Trophoblast cell (in vitro differentiated cells and primary cell): ENCODE measurements at regions not wholly inside any gene's neighbourhood (a gene's known extent, or its start where the extent isn't known, plus 50 kb on each side); places are given as distances from the start of the nearest gene placed in this dataset.
"Not testable (repeated sequence)": the region's sequence is repeated elsewhere in the genome, so short reads cannot be mapped to it uniquely, and the experiment has no call there.

Source experiments
- DNase-seq, 2 donors: peaks; one replicate each; pipeline ENCODE4 v3.0.0-alpha.2; 2016
- H2AFZ ChIP-seq: 2 replicates; pipeline ENCODE4 v1.6.1; 2013; ENCODE audit warnings: low read length, moderate library complexity, mild to moderate bottlenecking; ENCODE audit not compliant: insufficient read depth, poor library complexity
- H2AK5ac ChIP-seq: 2 replicates; pipeline ENCODE4 v1.6.1; 2013; ENCODE audit warnings: mild to moderate bottlenecking, low read length
- H2BK120ac ChIP-seq: 2 replicates; pipeline ENCODE4 v1.6.1; 2013; ENCODE audit warnings: low read length, mild to moderate bottlenecking, moderate library complexity; ENCODE audit not compliant: insufficient read depth, poor library complexity
- H2BK12ac ChIP-seq: 2 replicates; pipeline ENCODE4 v1.6.1; 2013; ENCODE audit warnings: mild to moderate bottlenecking, low read length, moderate library complexity
- H2BK5ac ChIP-seq: 2 replicates; pipeline ENCODE4 v1.6.1; 2013; ENCODE audit warnings: low read length, low read depth, moderate library complexity, mild to moderate bottlenecking; ENCODE audit not compliant: poor library complexity
- H3K14ac ChIP-seq: 2 replicates; pipeline ENCODE4 v1.6.1; 2013; ENCODE audit warnings: mild to moderate bottlenecking, low read length
- H3K18ac ChIP-seq: 2 replicates; pipeline ENCODE4 v1.6.1; 2013; ENCODE audit warnings: mild to moderate bottlenecking, low read length
- H3K23ac ChIP-seq: 2 replicates; pipeline ENCODE4 v1.6.1; 2013; ENCODE audit warnings: low read length
- H3K27ac ChIP-seq: 2 replicates; pipeline ENCODE4 v1.5.1; 2013; ENCODE audit warnings: low read depth, mild to moderate bottlenecking, inconsistent platforms, low read length, moderate library complexity
- H3K27me3 ChIP-seq: 2 replicates; pipeline ENCODE4 v1.6.1; 2013; ENCODE audit warnings: inconsistent platforms, mild to moderate bottlenecking, low read length, moderate library complexity; ENCODE audit not compliant: insufficient read depth
- H3K36me3 ChIP-seq, 2 experiments: 1 replicate in 1 of 2; 2 replicates in 1 of 2; pipeline ENCODE4 v1.6.1; 2013; ENCODE audit warnings: low read length in 2 of 2, mild to moderate bottlenecking in 2 of 2, moderate library complexity in 1 of 2; ENCODE audit not compliant: insufficient read depth in 2 of 2, control insufficient read depth in 1 of 2
- H3K4ac ChIP-seq: 2 replicates; pipeline ENCODE4 v1.6.1; 2013; ENCODE audit warnings: low read depth, mild to moderate bottlenecking, low read length, moderate library complexity
- H3K4me1 ChIP-seq, 2 experiments: 1 replicate in 1 of 2; 2 replicates in 1 of 2; pipeline ENCODE4 v1.6.1; 2013; ENCODE audit warnings: low read length in 2 of 2, mild to moderate bottlenecking in 2 of 2, moderate library complexity in 1 of 2; ENCODE audit not compliant: insufficient read depth in 2 of 2, control insufficient read depth in 1 of 2
- H3K4me2 ChIP-seq: 2 replicates; pipeline ENCODE4 v1.6.1; 2013; ENCODE audit warnings: inconsistent platforms, mild to moderate bottlenecking, low read length, moderate library complexity
- H3K4me3 ChIP-seq: 2 replicates; pipeline ENCODE4 v1.5.1; 2013; ENCODE audit warnings: mild to moderate bottlenecking, low read depth, low read length, inconsistent platforms
- H3K79me1 ChIP-seq: one replicate; pipeline ENCODE4 v1.6.1; 2013; ENCODE audit warnings: low read length
- H3K79me2 ChIP-seq: 2 replicates; pipeline ENCODE4 v1.6.1; 2013; ENCODE audit warnings: low read length, mild to moderate bottlenecking; ENCODE audit not compliant: control insufficient read depth, insufficient read depth, poor library complexity
- H3K9ac ChIP-seq: 2 replicates; pipeline ENCODE4 v1.6.1; 2013; ENCODE audit warnings: mild to moderate bottlenecking, low read length
- H3K9me3 ChIP-seq: 2 replicates; pipeline ENCODE4 v1.6.1; 2013; ENCODE audit warnings: low read depth, mild to moderate bottlenecking, control low read depth, inconsistent platforms, low read length; ENCODE audit not compliant: insufficient read depth
- H4K12ac ChIP-seq: 2 replicates; pipeline ENCODE4 v1.6.1; 2013; ENCODE audit warnings: low read depth, mild to moderate bottlenecking, low read length, moderate library complexity
- H4K8ac ChIP-seq: 2 replicates; pipeline ENCODE4 v1.6.1; 2013; ENCODE audit warnings: low read depth, mild to moderate bottlenecking, low read length, moderate library complexity
- H4K91ac ChIP-seq: one replicate; pipeline ENCODE4 v1.6.1; 2013; ENCODE audit warnings: low read depth, mild to moderate bottlenecking, low read length, moderate library complexity
- WGBS: extraction: QIAGEN DNeasy Blood & Tissue Kit; methylation state at CpG from one replicate; pipeline ENCODE4 v1.1.7; 2013; ENCODE audit warnings: missing lambda C conversion rate; ENCODE audit not compliant: insufficient read length, insufficient coverage; ENCODE audit errors: extremely low coverage; 5-methylcytosine and 5-hydroxymethylcytosine counted together

- H2BK120ac ChIP-seq, H3K4me3 ChIP-seq, H3K9me3 ChIP-seq, H3K27ac ChIP-seq, H3K23ac ChIP-seq, DNase-seq, H3K27me3 ChIP-seq, H4K8ac ChIP-seq, H3K4me2 ChIP-seq, H2AK5ac ChIP-seq, H3K79me1 ChIP-seq, H3K36me3 ChIP-seq, H3K18ac ChIP-seq, H4K12ac ChIP-seq, H4K91ac ChIP-seq, H3K14ac ChIP-seq, H2BK12ac ChIP-seq, H3K4ac ChIP-seq, H3K79me2 ChIP-seq, H3K9ac ChIP-seq, H2BK5ac ChIP-seq, H2AFZ ChIP-seq: not testable (repeated sequence)
- peaks cover 12 to 14% of the 10 kb centered on the region in 2 experiments for H3K4me1 ChIP-seq
- WGBS, result no CpG with 5 or more reads among the region's 3 CpGs
These were observed 86.9 kb upstream of the CTDP1 start for GRCh38 chr18:79592684-79593083.

- Histone ChIP-seq H3K27me3 (peaks cover 2% of the 10 kb centered on the region), H3K9ac (no peak overlapping the region), H3K4ac (no peak overlapping the region), H4K91ac (no peak overlapping the region), H3K79me2 (no peaks in the 10 kb centered on the region), H3K4me3 (no peak overlapping the region), H2BK12ac (no peak overlapping the region), H2BK120ac (no peak overlapping the region), H3K14ac (no peak overlapping the region), H3K79me1 (no peaks in the 10 kb centered on the region), H3K9me3 (no peaks in the 10 kb centered on the region), H2BK5ac (no peak overlapping the region), H2AK5ac (no peak overlapping the region), H3K4me2 (no peak overlapping the region), H3K4me1 (no peaks in the 10 kb centered on the region), H4K12ac (no peak overlapping the region), H3K23ac (no peak overlapping the region), H2AFZ (no peak overlapping the region), H4K8ac (no peak overlapping the region), H3K36me3 (no peaks in the 10 kb centered on the region), H3K18ac (no peak overlapping the region), H3K27ac (no peak overlapping the region)
- no CpG with 5 or more reads among the region's 22 CpGs for WGBS
- no peak for DNase-seq
These were observed 83.7 kb upstream of the CTDP1 start for GRCh38 chr18:79595876-79596374.

- Histone ChIP-seq H3K14ac (no peak overlapping the region), H4K8ac (no peak overlapping the region), H2BK5ac (no peak overlapping the region), H4K91ac (no peak overlapping the region), H2BK120ac (no peak overlapping the region), H3K79me1 (no peaks in the 10 kb centered on the region), H3K79me2 (no peaks in the 10 kb centered on the region), H3K27ac (no peak overlapping the region), H2BK12ac (no peak overlapping the region), H3K4me2 (no peak overlapping the region), H3K4ac (no peak overlapping the region), H2AFZ (no peak overlapping the region), H3K9ac (no peak overlapping the region), H3K27me3 (peaks cover 2% of the 10 kb centered on the region), H4K12ac (no peak overlapping the region), H3K9me3 (no peaks in the 10 kb centered on the region), H3K23ac (no peak overlapping the region), H3K36me3 (no peaks in the 10 kb centered on the region), H3K4me1 (no peaks in the 10 kb centered on the region), H3K4me3 (no peak overlapping the region), H2AK5ac (no peak overlapping the region), H3K18ac (no peak overlapping the region)
- no CpG with 5 or more reads among the region's 27 CpGs for WGBS
- no peak for DNase-seq
These were observed 83.0 kb upstream of the CTDP1 start for GRCh38 chr18:79596446-79597175.

- H3K27ac ChIP-seq, result no peak overlapping the region
- H3K27me3 ChIP-seq, result peaks cover 2% of the 10 kb centered on the region
- H3K4me2 ChIP-seq, result no peak overlapping the region
- WGBS, result no CpG with 5 or more reads among the region's 21 CpGs
- no peak overlapping the region for H3K14ac ChIP-seq
- H3K79me2 ChIP-seq, result no peaks in the 10 kb centered on the region
- H3K4ac ChIP-seq, result no peak overlapping the region
- H4K91ac ChIP-seq, result no peak overlapping the region
- no peak overlapping the region for H2BK5ac ChIP-seq
- H2BK12ac ChIP-seq, result no peak overlapping the region
- no peak overlapping the region for H2AFZ ChIP-seq
- H3K9ac ChIP-seq, result no peak overlapping the region
- H3K4me1 ChIP-seq, result no peaks in the 10 kb centered on the region
- no peak overlapping the region for H3K18ac ChIP-seq
- no peak overlapping the region for H3K23ac ChIP-seq
- H3K36me3 ChIP-seq, result no peaks in the 10 kb centered on the region
- no peak overlapping the region for H4K8ac ChIP-seq
- H3K79me1 ChIP-seq, result no peaks in the 10 kb centered on the region
- no peak overlapping the region for H2BK120ac ChIP-seq
- no peak overlapping the region for H2AK5ac ChIP-seq
- no peak overlapping the region for H3K4me3 ChIP-seq
- H4K12ac ChIP-seq, result no peak overlapping the region
- H3K9me3 ChIP-seq, result no peaks in the 10 kb centered on the region
- no peak for DNase-seq
These were observed 82.3 kb upstream of the CTDP1 start for GRCh38 chr18:79597176-79597830.
